ENCODE measurements at regions not wholly inside any gene's neighbourhood (a gene's known extent, or its start where the extent isn't known, plus 50 kb on each side); places are given as distances from the start of the nearest gene placed in this dataset.

DNA sequence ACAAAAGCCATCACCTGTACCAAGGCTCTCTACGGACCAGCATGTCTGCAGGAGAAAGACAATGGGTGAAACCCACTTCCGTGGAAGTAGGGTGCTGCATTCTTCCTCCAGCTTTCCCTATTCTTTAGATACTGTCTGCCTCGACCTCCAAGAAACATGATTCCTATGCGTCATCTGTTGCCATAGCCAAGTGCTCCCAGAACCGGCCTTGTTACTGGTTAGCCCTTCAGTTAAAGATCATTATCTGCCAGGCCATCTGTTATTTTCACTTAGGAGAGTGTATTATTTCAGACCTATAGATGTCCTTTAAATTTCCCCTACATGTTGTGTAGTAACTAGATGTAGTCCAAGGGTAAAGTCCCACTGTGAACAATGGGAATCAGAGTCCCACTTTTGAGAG lies 89.0 kb upstream of the KIAA1217 start:
- Mint-ChIP-seq H3K9me3 (no peaks in the 10 kb centered on the region), H3K27ac (peak overlapping the region; percentile 97 to 99 (median 98)), H3K4me1 (peaks cover 66% of the 10 kb centered on the region), H3K27me3 (ENCODE audit: low read depth) (peaks cover 4% of the 10 kb centered on the region), H3K4me3 (peak overlapping the region; percentile 77 to 87 (median 86)), H3K36me3 (ENCODE audit: low read depth) (no peaks in the 10 kb centered on the region)
- TF ChIP-seq, protein P1, sequence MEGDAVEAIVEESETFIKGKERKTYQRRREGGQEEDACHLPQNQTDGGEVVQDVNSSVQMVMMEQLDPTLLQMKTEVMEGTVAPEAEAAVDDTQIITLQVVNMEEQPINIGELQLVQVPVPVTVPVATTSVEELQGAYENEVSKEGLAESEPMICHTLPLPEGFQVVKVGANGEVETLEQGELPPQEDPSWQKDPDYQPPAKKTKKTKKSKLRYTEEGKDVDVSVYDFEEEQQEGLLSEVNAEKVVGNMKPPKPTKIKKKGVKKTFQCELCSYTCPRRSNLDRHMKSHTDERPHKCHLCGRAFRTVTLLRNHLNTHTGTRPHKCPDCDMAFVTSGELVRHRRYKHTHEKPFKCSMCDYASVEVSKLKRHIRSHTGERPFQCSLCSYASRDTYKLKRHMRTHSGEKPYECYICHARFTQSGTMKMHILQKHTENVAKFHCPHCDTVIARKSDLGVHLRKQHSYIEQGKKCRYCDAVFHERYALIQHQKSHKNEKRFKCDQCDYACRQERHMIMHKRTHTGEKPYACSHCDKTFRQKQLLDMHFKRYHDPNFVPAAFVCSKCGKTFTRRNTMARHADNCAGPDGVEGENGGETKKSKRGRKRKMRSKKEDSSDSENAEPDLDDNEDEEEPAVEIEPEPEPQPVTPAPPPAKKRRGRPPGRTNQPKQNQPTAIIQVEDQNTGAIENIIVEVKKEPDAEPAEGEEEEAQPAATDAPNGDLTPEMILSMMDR (IDR thresholded peaks at IDR 0.05; ENCODE audit: unreplicated experiment in 3 of 3) = no peak

DNA sequence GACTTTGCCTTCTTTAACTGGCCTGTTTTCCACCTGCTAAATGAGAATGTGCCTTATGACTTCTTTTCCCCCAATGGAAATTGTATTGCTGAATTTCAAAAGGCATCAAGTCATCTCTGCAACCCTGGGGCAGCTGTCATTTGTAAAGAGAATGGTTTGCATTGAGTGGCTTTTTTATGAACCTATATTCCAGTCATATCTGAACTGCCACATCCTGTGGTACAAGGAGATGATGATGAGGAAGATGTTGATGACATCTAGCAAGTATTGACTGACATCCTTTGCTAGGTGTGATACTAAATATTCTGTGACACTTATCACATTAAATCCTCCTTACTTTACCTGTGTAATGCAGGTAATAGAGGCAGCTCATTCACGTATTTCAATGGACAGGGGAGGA lies 88.3 kb upstream of the KIAA1217 start:
- Mint-ChIP-seq H3K27ac (peak overlapping the region; percentile 97 to 99 (median 98)), H3K9me3 (no peaks in the 10 kb centered on the region), H3K27me3 (ENCODE audit: low read depth) (peaks cover 2% of the 10 kb centered on the region), H3K36me3 (ENCODE audit: low read depth) (peaks cover 4% of the 10 kb centered on the region), H3K4me1 (peaks cover 59% of the 10 kb centered on the region), H3K4me3 (peak overlapping the region; percentile 77 to 87 (median 86))
- TF ChIP-seq, protein P1 (IDR thresholded peaks at IDR 0.05; ENCODE audit: unreplicated experiment in 3 of 3) = no peak

DNA sequence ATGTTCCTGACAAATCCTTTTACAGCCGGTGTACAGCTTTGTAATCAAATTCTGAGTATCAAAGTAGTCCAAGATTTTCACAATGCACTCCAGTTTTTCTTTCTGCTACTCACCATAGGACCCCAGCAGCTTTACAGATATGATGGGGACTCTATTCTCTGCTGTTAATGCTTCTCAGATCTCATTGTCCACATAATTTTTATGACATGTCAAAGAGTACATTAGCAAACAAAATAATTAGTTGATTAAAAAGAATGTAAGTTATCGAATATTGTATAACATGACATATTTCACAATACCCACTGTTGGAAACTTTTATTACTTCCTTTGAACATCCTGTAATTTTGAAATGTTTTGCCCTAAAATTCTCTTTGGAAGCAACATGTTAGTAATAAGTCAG lies 81.4 kb upstream of the KIAA1217 start:
- TF ChIP-seq, protein P1 (IDR thresholded peaks at IDR 0.05; ENCODE audit: unreplicated experiment in 3 of 3) = no peak
- Mint-ChIP-seq H3K9me3 (no peaks in the 10 kb centered on the region), H3K27me3 (ENCODE audit: low read depth) (no peaks in the 10 kb centered on the region), H3K4me1 (peaks cover 45% of the 10 kb centered on the region), H3K36me3 (ENCODE audit: low read depth) (peaks cover 17% of the 10 kb centered on the region), H3K27ac (peak overlapping the region; percentile 96), H3K4me3 (peak overlapping the region in 1 of 3 experiments; percentile 49)

DNA sequence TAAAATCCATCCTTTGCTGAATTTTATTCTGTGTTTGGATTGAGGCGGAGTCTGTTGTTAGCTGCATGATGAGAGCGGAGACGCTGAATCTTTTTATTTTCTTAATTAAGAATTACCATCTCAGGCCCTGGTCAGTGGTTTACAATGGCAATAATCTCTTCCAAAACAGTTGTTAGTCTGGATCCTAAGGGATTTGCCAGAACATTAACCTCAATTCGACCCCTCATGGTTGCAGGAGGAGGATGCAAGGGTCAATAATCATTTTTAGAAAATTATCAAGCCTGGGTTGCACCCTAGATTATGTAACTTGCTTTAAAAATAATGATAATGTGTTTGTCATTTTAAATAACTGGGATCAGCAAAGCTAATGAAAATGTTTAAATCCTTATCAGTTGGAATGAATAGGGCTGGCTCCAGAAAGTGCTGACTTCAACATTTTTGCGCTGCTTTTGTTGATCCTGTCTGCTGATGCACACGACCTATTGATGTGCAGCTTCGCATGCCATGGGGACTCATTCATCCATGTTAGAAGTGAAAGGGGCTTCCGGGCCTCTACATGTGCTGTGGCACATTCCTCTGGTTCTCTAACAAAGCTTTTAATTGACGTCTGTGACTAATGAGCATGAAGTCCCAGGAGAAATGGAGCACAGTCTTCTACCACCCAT lies 80.7 kb upstream of the KIAA1217 start:
- Mint-ChIP-seq H3K36me3 (ENCODE audit: low read depth) (peaks cover 21% of the 10 kb centered on the region), H3K27ac (peak overlapping the region; percentile 96), H3K4me1 (peaks cover 40% of the 10 kb centered on the region), H3K27me3 (ENCODE audit: low read depth) (no peaks in the 10 kb centered on the region), H3K9me3 (no peaks in the 10 kb centered on the region), H3K4me3 (peak overlapping the region in 2 of 3 experiments; percentile 47 to 49)
- TF ChIP-seq, protein P1 (IDR thresholded peaks at IDR 0.05; ENCODE audit: unreplicated experiment in 3 of 3) = no peak

DNA sequence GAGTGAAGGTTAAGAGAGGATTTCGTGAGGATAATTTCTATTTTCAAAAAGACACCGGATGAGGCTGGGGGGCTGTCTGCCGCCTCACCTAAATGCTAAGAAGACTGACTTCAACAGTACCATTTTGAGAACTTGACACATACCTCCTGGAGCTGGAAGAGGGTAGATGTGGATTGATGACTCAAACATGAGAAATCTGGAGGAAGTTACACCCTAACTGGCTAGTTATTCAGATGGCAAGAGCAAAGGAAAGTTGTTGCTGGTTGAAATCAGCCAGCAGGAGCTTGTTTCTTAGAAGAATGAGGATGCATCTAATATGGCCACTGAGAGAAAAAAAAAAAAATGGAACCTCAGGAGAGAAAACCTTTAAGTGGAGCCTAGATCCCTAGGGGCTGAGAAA lies 76.2 kb upstream of the KIAA1217 start:
- no peaks in the 10 kb centered on the region for H3K9me3 Mint-ChIP-seq
- TF ChIP-seq, protein P1 (IDR thresholded peaks at IDR 0.05; ENCODE audit: unreplicated experiment in 3 of 3) = no peak
- peaks cover 34% of the 10 kb centered on the region for H3K4me1 Mint-ChIP-seq
- H3K4me3 Mint-ChIP-seq = no peak overlapping the region
- H3K36me3 Mint-ChIP-seq (ENCODE audit: low read depth) = peaks cover 23% of the 10 kb centered on the region
- no peaks in the 10 kb centered on the region for H3K27me3 Mint-ChIP-seq (ENCODE audit: low read depth)
- H3K27ac Mint-ChIP-seq = peak overlapping the region; percentile 41 to 85 (median 78)

DNA sequence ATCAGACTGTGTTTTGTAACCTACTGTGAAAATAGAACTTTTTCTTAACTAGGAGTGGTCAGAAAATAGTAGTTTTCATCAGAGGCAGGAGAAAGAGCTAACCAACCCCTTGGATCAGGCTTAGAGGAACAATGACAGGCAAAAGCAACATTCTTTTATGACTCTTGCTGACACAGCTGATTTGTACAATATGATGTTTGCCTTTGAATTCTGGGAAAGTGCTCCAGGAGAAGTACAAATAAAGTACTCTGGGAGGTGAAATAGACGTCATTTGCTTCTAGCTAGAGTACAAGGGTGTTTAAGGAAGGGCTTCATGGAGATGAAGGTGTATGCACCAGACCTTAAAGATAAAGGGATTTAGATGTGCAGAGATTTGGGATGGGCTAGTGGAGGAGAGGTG lies 75.1 kb upstream of the KIAA1217 start:
- TF ChIP-seq, protein P1 (IDR thresholded peaks at IDR 0.05; ENCODE audit: unreplicated experiment in 3 of 3) = no peak
- H3K4me3 Mint-ChIP-seq = no peak overlapping the region
- H3K9me3 Mint-ChIP-seq = no peaks in the 10 kb centered on the region
- H3K27me3 Mint-ChIP-seq (ENCODE audit: low read depth) = no peaks in the 10 kb centered on the region
- H3K27ac Mint-ChIP-seq = peak overlapping the region; percentile 37 to 85 (median 74)
- H3K4me1 Mint-ChIP-seq = peaks cover 23% of the 10 kb centered on the region
- H3K36me3 Mint-ChIP-seq (ENCODE audit: low read depth) = peaks cover 26% of the 10 kb centered on the region

Data from nephron (organoid).